ENCODE measurements at regions not wholly inside any gene's neighbourhood (a gene's known extent, or its start where the extent isn't known, plus 50 kb on each side); places are given as distances from the start of the nearest gene placed in this dataset.

DNA sequence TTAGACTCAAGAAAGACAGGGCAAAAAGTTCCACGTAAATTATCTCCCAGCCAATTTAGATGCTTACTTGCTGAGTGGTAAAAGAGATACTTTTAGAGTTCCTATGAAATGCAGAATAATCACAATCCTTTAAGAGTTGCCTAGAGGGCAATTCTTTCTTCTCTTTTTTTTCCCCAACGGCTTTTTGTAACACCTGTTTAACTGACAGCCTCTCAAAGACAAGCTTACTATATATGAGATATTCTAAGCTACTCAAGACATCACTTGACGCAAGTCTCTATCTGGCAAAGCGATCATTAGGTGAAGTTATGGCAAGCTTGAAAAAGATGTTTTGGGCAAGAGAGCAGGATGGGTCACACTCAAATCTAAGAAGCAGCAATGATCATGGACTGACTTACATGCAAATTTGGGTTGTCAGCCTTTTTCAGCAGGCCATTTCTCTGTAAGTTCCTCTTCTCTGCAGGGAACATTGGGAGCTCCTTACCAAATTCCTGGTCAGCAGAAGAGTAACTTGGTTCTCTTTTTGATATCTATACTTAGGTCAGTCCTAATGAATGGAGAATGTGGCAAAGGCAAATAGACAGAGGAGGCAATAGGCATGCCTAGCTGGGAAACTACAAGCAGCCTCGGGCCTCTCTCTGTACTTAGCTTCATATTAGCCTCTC lies 162.9 kb upstream of the FGF13 start:
- 97% methylated on average over 5 of the region's 5 CpGs; no CpG with 5 or more reads in 1 of the 2 experiments for WGBS, 2 experiments (ENCODE audit: extremely low coverage in 1 of 2, insufficient coverage in 1 of 2, insufficient read length in 1 of 2, insufficient replicate concordance in 2 of 2, low coverage in 1 of 2, low lambda C conversion rate in 2 of 2, missing lambda C conversion rate in 1 of 2)
- no peaks in the 10 kb centered on the region for H3K4me1 ChIP-seq (replicated peaks in 1 of 4; ENCODE audit: control insufficient read depth in 3 of 4, insufficient read depth in 4 of 4, low read length in 3 of 4)
- H4K20me1 ChIP-seq (replicated peaks in 1 of 2; ENCODE audit: control insufficient read depth in 1 of 2, insufficient read depth in 2 of 2, low read length in 2 of 2) = no peaks in the 10 kb centered on the region
- H3K23me2 ChIP-seq (ENCODE audit: low read depth, low read length) = no peaks in the 10 kb centered on the region
- H2AK5ac ChIP-seq (ENCODE audit: low read depth, low read length) = no peak overlapping the region
- no peak overlapping the region for H3K4me2 ChIP-seq (ENCODE audit: insufficient read depth in 1 of 2, low read depth in 2 of 2, low read length in 2 of 2)
- H2BK120ac ChIP-seq (replicated peaks; ENCODE audit: low read depth, low read length) = no peak overlapping the region
- ChIA-PET POLR2A (ENCODE audit: partially characterized antibody) (no interaction called here), CTCF (ENCODE audit: partially characterized antibody) (interaction anchor here (1.5 kb wide), 1 partner anchor 55 kb away, joined by 3 read pairs; no protein-coding TSS in a partner anchor)
- H2BK5ac ChIP-seq (ENCODE audit: low read depth, low read length) = no peak overlapping the region
- H3K36me3 ChIP-seq (ENCODE audit: control insufficient read depth in 2 of 4, insufficient read depth in 4 of 4, low read length in 3 of 4) = no peaks in the 10 kb centered on the region
- H3K4me3 ChIP-seq (ENCODE audit: extremely low read depth in 1 of 4, insufficient read depth in 2 of 4, low read depth in 3 of 4, low read length in 4 of 4) = no peak overlapping the region
- H4K91ac ChIP-seq (replicated peaks; ENCODE audit: insufficient read length, low read length) = no peak overlapping the region
- H3K79me2 ChIP-seq (ENCODE audit: control insufficient read depth in 1 of 2, insufficient read depth in 2 of 2, low read length in 2 of 2) = no peaks in the 10 kb centered on the region
- H3K56ac ChIP-seq (replicated peaks; ENCODE audit: insufficient read length, low read depth, low read length) = no peak overlapping the region
- no peak overlapping the region for H3K23ac ChIP-seq (ENCODE audit: insufficient read length)
- no peak overlapping the region for H3K4ac ChIP-seq (replicated peaks; ENCODE audit: insufficient read length, low read depth, low read length)
- H3K79me1 ChIP-seq (ENCODE audit: low read depth, low read length) = no peaks in the 10 kb centered on the region
- H3K14ac ChIP-seq (ENCODE audit: insufficient read length) = no peak overlapping the region
- H3K9me3 ChIP-seq (ENCODE audit: insufficient read depth in 2 of 2, low read depth in 1 of 2, low read length in 1 of 2) = no peaks in the 10 kb centered on the region
- no peak overlapping the region for H2BK12ac ChIP-seq (ENCODE audit: low read depth, low read length)
- no peaks in the 10 kb centered on the region for H3K27me3 ChIP-seq (replicated peaks in 1 of 4; ENCODE audit: control insufficient read depth in 3 of 4, extremely low read depth in 1 of 4, insufficient read depth in 3 of 4, low read length in 3 of 4)
- no peak overlapping the region for H2BK20ac ChIP-seq (ENCODE audit: low read length)
- FAIRE-seq (no peak), DNase-seq (ENCODE audit: low read depth in 1 of 2, low spot score in 2 of 2) (no peak)
- H3K27ac ChIP-seq (ENCODE audit: low read depth, low read length) = no peak overlapping the region
- no peak overlapping the region for H4K8ac ChIP-seq (ENCODE audit: extremely low read depth, insufficient read depth, low read length)
- no peak overlapping the region for H3K18ac ChIP-seq (ENCODE audit: extremely low read depth, low read length)
- no peak overlapping the region for H2BK15ac ChIP-seq (ENCODE audit: low read length)
- H2AFZ ChIP-seq (ENCODE audit: low read length) = no peak overlapping the region
- H4K5ac ChIP-seq (ENCODE audit: insufficient read length, low read depth, low read length) = no peak overlapping the region
- no peak overlapping the region for H3K9ac ChIP-seq (replicated peaks in 1 of 4; ENCODE audit: extremely low read depth in 1 of 4, low read depth in 3 of 4, low read length in 3 of 4)
- TF ChIP-seq MAX (IDR thresholded peaks at IDR 0.05) (no peak), HDAC6 (IDR thresholded peaks at IDR 0.05; ENCODE audit: low read depth, low read length) (no peak), USF2 (IDR thresholded peaks at IDR 0.05; ENCODE audit: low read length) (no peak), SIN3A (conservative IDR thresholded peaks at IDR 0.05 in 1 of 2, IDR thresholded peaks at IDR 0.05 in 1 of 2; ENCODE audit: low read depth in 1 of 2, low read length in 2 of 2) (no peak), POU5F1 (IDR thresholded peaks at IDR 0.05; ENCODE audit: low read depth, low read length) (no peak), PHF8 (conservative IDR thresholded peaks at IDR 0.05; ENCODE audit: low read depth, low read length) (no peak), CREB1 (IDR thresholded peaks at IDR 0.05) (no peak), CHD1 (IDR thresholded peaks at IDR 0.05; ENCODE audit: low read depth, low read length) (no peak), CTCF (IDR thresholded peaks at IDR 0.05; ENCODE audit: control extremely low read depth in 1 of 3, insufficient read depth in 1 of 3, low read depth in 1 of 3, low read length in 3 of 3) (no peak)
